Breast epithelium (tissue), 3 donors: ENCODE measurements at regions not wholly inside any gene's neighbourhood (a gene's known extent, or its start where the extent isn't known, plus 50 kb on each side); places are given as distances from the start of the nearest gene placed in this dataset.
"Not testable (repeated sequence)": the region's sequence is repeated elsewhere in the genome, so short reads cannot be mapped to it uniquely, and the experiment has no call there.

Experiments
- CTCF ChIP-seq, 3 donors: fragments of 450-650 bp; IDR thresholded peaks; one replicate each; pipeline ENCODE4 v1.5.1; 2016 to 2017; ENCODE audit warnings: antibody characterized with exemption in 3 of 3, mild to moderate bottlenecking in 3 of 3, moderate library complexity in 3 of 3
- POLR2A ChIP-seq: fragments of 450-650 bp; IDR thresholded peaks from one replicate; pipeline ENCODE4 v1.6.1; 2016; ENCODE audit warnings: antibody characterized with exemption, mild to moderate bottlenecking, moderate library complexity

- TF ChIP-seq CTCF (IDR thresholded peaks at IDR 0.05); POLR2A: not testable (repeated sequence)
These were observed 102.8 kb downstream of the XRCC2 start for GRCh38 chr7:152573186-152573585.
